Esophagus muscularis mucosa (tissue), 4 donors: ENCODE measurements at regions not wholly inside any gene's neighbourhood (a gene's known extent, or its start where the extent isn't known, plus 50 kb on each side); places are given as distances from the start of the nearest gene placed in this dataset.

Source experiments
- DNase-seq: peaks from one replicate; pipeline ENCODE4 v3.0.0-alpha.2; 2017; ENCODE audit errors: extremely low spot score
- H3K27ac ChIP-seq, 4 donors: fragments of 200-600 bp; sonication (generic); replicated peaks in 1 of 4; 1 replicate in 3 of 4; 2 replicates in 1 of 4; pipeline ENCODE4 v1.5.1; 2016 to 2019; ENCODE audit warnings: mild to moderate bottlenecking in 1 of 4
- H3K27me3 ChIP-seq, 4 donors: fragments of 200-600 bp; sonication (generic); one replicate each; pipeline versions ENCODE4 v1.5.1 to v1.6.0; 2016 to 2019
- H3K36me3 ChIP-seq, 4 donors: fragments of 200-600 bp; sonication (generic); one replicate each; pipeline ENCODE4 v1.5.1; 2016 to 2019
- H3K4me1 ChIP-seq, 4 donors: fragments of 200-600 bp; sonication (generic); one replicate each; pipeline ENCODE4 v1.5.1; 2016 to 2019
- H3K4me3 ChIP-seq, 4 donors: fragments of 200-600 bp; sonication (generic); 1 replicate in 2 of 4; 2 replicates in 2 of 4; pipeline ENCODE4 v1.5.1; 2016 to 2019; ENCODE audit warnings: mild to moderate bottlenecking in 4 of 4, moderate library complexity in 1 of 4
- H3K9me3 ChIP-seq, 4 donors: fragments of 200-600 bp; sonication (generic); 1 replicate in 3 of 4; 2 replicates in 1 of 4; pipeline ENCODE4 v1.5.1; 2016 to 2019
- EP300 ChIP-seq: sonication (generic); formaldehyde crosslinking; IDR thresholded peaks from one replicate; pipeline ENCODE4 v1.6.1; 2017; ENCODE audit warnings: antibody characterized with exemption
- POLR2A ChIP-seq: fragments of 450-650 bp; IDR thresholded peaks from one replicate; pipeline ENCODE4 v1.6.1; 2017; ENCODE audit warnings: antibody characterized with exemption, moderate library complexity, mild to moderate bottlenecking, low read depth
- POLR2AphosphoS5 ChIP-seq, 2 donors: sonication (generic); formaldehyde crosslinking; IDR thresholded peaks; one replicate each; pipeline ENCODE4 v1.6.1; 2017; ENCODE audit warnings: antibody characterized with exemption in 2 of 2
- WGBS: methylation state at CpG from one replicate; pipeline ENCODE4 v1.1.5; 2018; 5-methylcytosine and 5-hydroxymethylcytosine counted together
- intact Hi-C: fragments of 100-400 bp; cut with DNase I; formaldehyde crosslinking; loops from one replicate; pipeline ENCODE4 v1.15.1; 2023
- TF ChIP-seq, protein P1 (sequence below), 3 experiments: fragments of 200-600 bp in 2 of 3; fragments of 450-650 bp in 1 of 3; sonication (generic) in 2 of 3; IDR thresholded peaks; one replicate each; pipeline ENCODE4 v1.5.1; 2017 to 2019; ENCODE audit warnings: antibody characterized with exemption in 3 of 3, mild to moderate bottlenecking in 2 of 3, moderate library complexity in 1 of 3

DNA sequence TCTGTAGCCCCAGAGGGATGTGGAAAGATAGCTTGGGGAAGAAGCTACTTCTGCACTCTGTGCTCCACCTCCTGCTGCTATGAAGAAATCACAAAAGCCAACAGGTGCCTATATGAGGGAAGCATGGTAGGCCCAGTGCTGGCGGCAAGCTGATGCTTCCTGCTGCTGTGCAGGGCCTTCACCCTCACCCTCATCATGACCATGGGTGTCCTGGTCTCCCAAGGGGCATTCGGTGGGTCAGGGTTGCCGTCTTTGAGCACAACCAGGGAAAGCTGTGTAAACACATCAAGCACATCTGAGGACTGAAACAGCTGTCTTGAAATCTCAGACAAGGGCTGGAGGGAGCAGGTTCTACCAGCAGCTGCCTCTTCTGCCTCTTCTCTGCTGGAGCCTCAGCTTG, 184.0 kb downstream of the FNDC1 start:
- Histone ChIP-seq H3K4me3 (no peak overlapping the region), H3K4me1 (no peaks in the 10 kb centered on the region), H3K27ac (no peak overlapping the region), H3K36me3 (no peaks in the 10 kb centered on the region), H3K9me3 (no peaks in the 10 kb centered on the region), H3K27me3 (no peaks in the 10 kb centered on the region)
- TF ChIP-seq, protein P1, sequence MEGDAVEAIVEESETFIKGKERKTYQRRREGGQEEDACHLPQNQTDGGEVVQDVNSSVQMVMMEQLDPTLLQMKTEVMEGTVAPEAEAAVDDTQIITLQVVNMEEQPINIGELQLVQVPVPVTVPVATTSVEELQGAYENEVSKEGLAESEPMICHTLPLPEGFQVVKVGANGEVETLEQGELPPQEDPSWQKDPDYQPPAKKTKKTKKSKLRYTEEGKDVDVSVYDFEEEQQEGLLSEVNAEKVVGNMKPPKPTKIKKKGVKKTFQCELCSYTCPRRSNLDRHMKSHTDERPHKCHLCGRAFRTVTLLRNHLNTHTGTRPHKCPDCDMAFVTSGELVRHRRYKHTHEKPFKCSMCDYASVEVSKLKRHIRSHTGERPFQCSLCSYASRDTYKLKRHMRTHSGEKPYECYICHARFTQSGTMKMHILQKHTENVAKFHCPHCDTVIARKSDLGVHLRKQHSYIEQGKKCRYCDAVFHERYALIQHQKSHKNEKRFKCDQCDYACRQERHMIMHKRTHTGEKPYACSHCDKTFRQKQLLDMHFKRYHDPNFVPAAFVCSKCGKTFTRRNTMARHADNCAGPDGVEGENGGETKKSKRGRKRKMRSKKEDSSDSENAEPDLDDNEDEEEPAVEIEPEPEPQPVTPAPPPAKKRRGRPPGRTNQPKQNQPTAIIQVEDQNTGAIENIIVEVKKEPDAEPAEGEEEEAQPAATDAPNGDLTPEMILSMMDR (IDR thresholded peaks at IDR 0.05), result no peak
- TF ChIP-seq POLR2AphosphoS5 (IDR thresholded peaks at IDR 0.05) (no peak), EP300 (no peak), POLR2A (no peak)
- 94% methylated on average over 3 of the region's 3 CpGs for WGBS
- intact Hi-C loops, result no loop called here
- peak; percentile 86 for DNase-seq

DNA sequence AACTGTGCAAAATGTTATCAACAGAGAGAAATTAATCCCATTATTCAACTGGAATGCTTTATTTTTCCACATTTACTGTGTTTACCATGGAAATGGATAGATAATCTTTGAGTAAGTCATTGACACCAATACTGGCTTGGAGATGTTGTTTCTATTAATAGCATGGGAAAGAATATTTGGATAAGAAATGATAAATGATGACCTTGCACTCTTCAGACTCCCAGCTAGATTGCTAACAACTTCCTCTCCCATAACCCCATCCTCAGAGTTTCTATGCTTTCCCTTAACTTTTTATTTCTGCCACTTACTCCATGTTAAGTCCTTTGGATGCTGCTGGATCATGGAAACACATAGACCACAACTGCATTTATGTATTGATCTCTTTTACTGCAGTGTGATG, 182.5 kb downstream of the FNDC1 start:
- H3K4me1 ChIP-seq, result no peaks in the 10 kb centered on the region
- no peak for DNase-seq
- TF ChIP-seq EP300 (no peak), POLR2AphosphoS5 (IDR thresholded peaks at IDR 0.05) (no peak), POLR2A (no peak)
- TF ChIP-seq, protein P1 (IDR thresholded peaks at IDR 0.05), result no peak
- no peaks in the 10 kb centered on the region for H3K9me3 ChIP-seq
- H3K27ac ChIP-seq, result no peak overlapping the region
- intact Hi-C loops, result no loop called here
- no peak overlapping the region for H3K4me3 ChIP-seq
- no peaks in the 10 kb centered on the region for H3K36me3 ChIP-seq
- H3K27me3 ChIP-seq, result no peaks in the 10 kb centered on the region

GRCh38 chr6:159349915-159350314, 180.7 kb downstream of the FNDC1 start:
- peak; percentile 53 for DNase-seq
- WGBS, result 65% methylated on average over 4 of the region's 4 CpGs
- H3K27me3 ChIP-seq, result no peaks in the 10 kb centered on the region
- H3K4me1 ChIP-seq, result no peaks in the 10 kb centered on the region
- no peak for TF ChIP-seq EP300
- TF ChIP-seq, protein P1 (IDR thresholded peaks at IDR 0.05), result no peak
- no peak for TF ChIP-seq POLR2A
- no peak for TF ChIP-seq POLR2AphosphoS5 (IDR thresholded peaks at IDR 0.05)
- no peak overlapping the region for H3K27ac ChIP-seq
- no peak overlapping the region for H3K4me3 ChIP-seq
- intact Hi-C loops, result no loop called here
- no peaks in the 10 kb centered on the region for H3K9me3 ChIP-seq
- no peaks in the 10 kb centered on the region for H3K36me3 ChIP-seq

GRCh38 chr6:159343709-159344108, 174.5 kb downstream of the FNDC1 start:
- TF ChIP-seq POLR2AphosphoS5 (IDR thresholded peaks at IDR 0.05) (no peak), POLR2A (no peak), EP300 (no peak)
- TF ChIP-seq, protein P1 (IDR thresholded peaks at IDR 0.05), result no peak
- Histone ChIP-seq H3K4me3 (no peak overlapping the region), H3K27me3 (no peaks in the 10 kb centered on the region), H3K4me1 (no peaks in the 10 kb centered on the region), H3K9me3 (peaks cover 0 to 11% (median 5%) of the 10 kb centered on the region in 4 donors), H3K27ac (no peak overlapping the region), H3K36me3 (no peaks in the 10 kb centered on the region)
- 80% methylated on average over 1 of the region's 1 CpG for WGBS
- no peak for DNase-seq
- intact Hi-C loops, result no loop called here

GRCh38 chr6:159342146-159342545, 172.9 kb downstream of the FNDC1 start:
- H3K9me3 ChIP-seq, result peaks cover 0 to 15% (median 7%) of the 10 kb centered on the region in 4 donors
- no peak overlapping the region for H3K27ac ChIP-seq
- no peaks in the 10 kb centered on the region for H3K27me3 ChIP-seq
- intact Hi-C loops, result no loop called here
- WGBS, result 80% methylated on average over 2 of the region's 2 CpGs
- no peaks in the 10 kb centered on the region for H3K36me3 ChIP-seq
- no peak for DNase-seq
- H3K4me1 ChIP-seq, result no peaks in the 10 kb centered on the region
- no peak overlapping the region for H3K4me3 ChIP-seq
- TF ChIP-seq EP300, result no peak
- no peak for TF ChIP-seq POLR2AphosphoS5 (IDR thresholded peaks at IDR 0.05)
- TF ChIP-seq, protein P1 (IDR thresholded peaks at IDR 0.05), result no peak
- no peak for TF ChIP-seq POLR2A
